HG02610 (cell line): ENCODE measurements at regions not wholly inside any gene's neighbourhood (a gene's known extent, or its start where the extent isn't known, plus 50 kb on each side); places are given as distances from the start of the nearest gene placed in this dataset.
"Not testable (repeated sequence)": the region's sequence is repeated elsewhere in the genome, so short reads cannot be mapped to it uniquely, and the experiment has no call there.

Experiments used
- ATAC-seq: cut with Tn5 transposase; IDR thresholded peaks from one replicate; pipeline ENCODE4 v1.9.1; 2021; ENCODE audit warnings: mild to moderate bottlenecking, moderate library complexity; ENCODE audit not compliant: unreplicated experiment

- ATAC-seq: no peak
Observed at GRCh38 chr5:109989161-109989560, 299.4 kb downstream of the MAN2A1 start.

- ATAC-seq: no peak
Observed at GRCh38 chr5:109989994-109990722, 300.4 kb downstream of the MAN2A1 start.

GRCh38 chr5:109990723-109991359 lies 301.1 kb downstream of the MAN2A1 start:
- ATAC-seq: no peak

GRCh38 chr5:109992264-109992915 lies 302.7 kb downstream of the MAN2A1 start:
- no peak for ATAC-seq

- ATAC-seq: no peak
Observed at GRCh38 chr5:109994135-109994534, 304.4 kb downstream of the MAN2A1 start.

GRCh38 chr5:109996246-109996645 lies 306.5 kb downstream of the MAN2A1 start:
- ATAC-seq: no peak

- ATAC-seq: no peak
Observed at GRCh38 chr5:109997161-109997560, 307.4 kb downstream of the MAN2A1 start.

- no peak for ATAC-seq
Observed at GRCh38 chr5:109998208-109998607, 308.5 kb downstream of the MAN2A1 start.

GRCh38 chr5:109998726-109999125 lies 309.0 kb downstream of the MAN2A1 start:
- ATAC-seq: no peak

GRCh38 chr5:110001648-110002047 lies 311.9 kb downstream of the MAN2A1 start:
- ATAC-seq: no peak

GRCh38 chr5:110002652-110003051 lies 312.9 kb downstream of the MAN2A1 start:
- ATAC-seq: no peak

- not testable (repeated sequence) for ATAC-seq
Observed at GRCh38 chr5:110005907-110006562, 316.3 kb downstream of the MAN2A1 start.

- no peak for ATAC-seq
Observed at GRCh38 chr5:110007101-110007500, 317.4 kb downstream of the MAN2A1 start.

- no peak for ATAC-seq
Observed at GRCh38 chr5:110008131-110008530, 318.4 kb downstream of the MAN2A1 start.

- no peak for ATAC-seq
Observed at GRCh38 chr5:110012145-110012544, 322.4 kb downstream of the MAN2A1 start.

- ATAC-seq: no peak
Observed at GRCh38 chr5:110013017-110013416, 323.3 kb downstream of the MAN2A1 start.

- ATAC-seq: no peak
Observed at GRCh38 chr5:110017854-110018253, 328.1 kb downstream of the MAN2A1 start.

GRCh38 chr5:110018509-110018908 lies 328.8 kb downstream of the MAN2A1 start:
- ATAC-seq: no peak

GRCh38 chr5:110019119-110019518 lies 329.4 kb downstream of the MAN2A1 start:
- ATAC-seq: no peak

GRCh38 chr5:110019780-110020179 lies 330.1 kb downstream of the MAN2A1 start:
- ATAC-seq: no peak

- no peak for ATAC-seq
Observed at GRCh38 chr5:110021251-110021650, 331.5 kb downstream of the MAN2A1 start.

- ATAC-seq: no peak
Observed at GRCh38 chr5:110025160-110025559, 335.4 kb downstream of the MAN2A1 start.
